ENCODE measurements at regions not wholly inside any gene's neighbourhood (a gene's known extent, or its start where the extent isn't known, plus 50 kb on each side); places are given as distances from the start of the nearest gene placed in this dataset.

GRCh38 chr1:81574408-81574807 lies 226.3 kb upstream of the ADGRL2 start:
- peak overlapping the region; percentile 19 for H3K4me3 ChIP-seq
- no peaks in the 10 kb centered on the region for H3K27me3 ChIP-seq (ENCODE audit: low read depth)
- H3K27ac ChIP-seq (replicated peaks) = no peak overlapping the region
- no peak for TF ChIP-seq CTCF (IDR thresholded peaks at IDR 0.05; ENCODE audit: borderline replicate concordance)
- DNase-seq = no peak
- peaks cover 34% of the 10 kb centered on the region for H3K4me1 ChIP-seq
- no peaks in the 10 kb centered on the region for H3K9me3 ChIP-seq (replicated peaks)
- intact Hi-C loops (cut with micrococcal nuclease) = no loop called here
- H3K36me3 ChIP-seq = no peaks in the 10 kb centered on the region

- H3K4me1 ChIP-seq = peaks cover 33% of the 10 kb centered on the region
- H3K36me3 ChIP-seq = no peaks in the 10 kb centered on the region
- intact Hi-C loops (cut with micrococcal nuclease) = no loop called here
- no peak overlapping the region for H3K4me3 ChIP-seq
- H3K9me3 ChIP-seq (replicated peaks) = no peaks in the 10 kb centered on the region
- no peaks in the 10 kb centered on the region for H3K27me3 ChIP-seq (ENCODE audit: low read depth)
- no peak for DNase-seq
- TF ChIP-seq CTCF (IDR thresholded peaks at IDR 0.05; ENCODE audit: borderline replicate concordance) = no peak
- H3K27ac ChIP-seq (replicated peaks) = no peak overlapping the region
These were observed 227.3 kb upstream of the ADGRL2 start for GRCh38 chr1:81573458-81573857.

GRCh38 chr1:81571946-81572345 lies 228.8 kb upstream of the ADGRL2 start:
- intact Hi-C loops (cut with micrococcal nuclease) = no loop called here

GRCh38 chr1:81569761-81570160 lies 231.0 kb upstream of the ADGRL2 start:
- TF ChIP-seq CTCF (IDR thresholded peaks at IDR 0.05; ENCODE audit: borderline replicate concordance) = no peak
- intact Hi-C loops (cut with micrococcal nuclease) = no loop called here

More at GRCh38 chr1:81571946-81572345, 228.8 kb upstream of the ADGRL2 start:
- Histone ChIP-seq H3K4me1 (peaks cover 29% of the 10 kb centered on the region), H3K27ac (replicated peaks) (no peak overlapping the region), H3K9me3 (replicated peaks) (no peaks in the 10 kb centered on the region), H3K36me3 (no peaks in the 10 kb centered on the region), H3K4me3 (no peak overlapping the region), H3K27me3 (ENCODE audit: low read depth) (no peaks in the 10 kb centered on the region)
- no peak for DNase-seq
- TF ChIP-seq CTCF (IDR thresholded peaks at IDR 0.05; ENCODE audit: borderline replicate concordance) = no peak

GRCh38 chr1:81563632-81564031 lies 237.1 kb upstream of the ADGRL2 start:
- H3K27me3 ChIP-seq (ENCODE audit: low read depth) = no peaks in the 10 kb centered on the region
- DNase-seq = no peak
- no peaks in the 10 kb centered on the region for H3K9me3 ChIP-seq (replicated peaks)
- intact Hi-C loops (cut with micrococcal nuclease) = no loop called here
- H3K27ac ChIP-seq (replicated peaks) = no peak overlapping the region
- H3K4me1 ChIP-seq = no peaks in the 10 kb centered on the region
- TF ChIP-seq CTCF (IDR thresholded peaks at IDR 0.05; ENCODE audit: borderline replicate concordance) = no peak
- H3K36me3 ChIP-seq = no peaks in the 10 kb centered on the region
- H3K4me3 ChIP-seq = no peak overlapping the region

More at GRCh38 chr1:81569761-81570160, 231.0 kb upstream of the ADGRL2 start:
- Histone ChIP-seq H3K9me3 (replicated peaks) (no peaks in the 10 kb centered on the region), H3K4me1 (peaks cover 29% of the 10 kb centered on the region), H3K27me3 (ENCODE audit: low read depth) (no peaks in the 10 kb centered on the region), H3K4me3 (no peak overlapping the region), H3K36me3 (no peaks in the 10 kb centered on the region), H3K27ac (replicated peaks) (no peak overlapping the region)
- no peak for DNase-seq

GRCh38 chr1:81562934-81563333 lies 237.8 kb upstream of the ADGRL2 start:
- Histone ChIP-seq H3K9me3 (replicated peaks) (no peaks in the 10 kb centered on the region), H3K36me3 (no peaks in the 10 kb centered on the region), H3K27ac (replicated peaks) (no peak overlapping the region), H3K4me3 (no peak overlapping the region), H3K27me3 (ENCODE audit: low read depth) (no peaks in the 10 kb centered on the region), H3K4me1 (no peaks in the 10 kb centered on the region)
- intact Hi-C loops (cut with micrococcal nuclease) = no loop called here
- DNase-seq = no peak
- no peak for TF ChIP-seq CTCF (IDR thresholded peaks at IDR 0.05; ENCODE audit: borderline replicate concordance)
